T-helper 2 cell treated with Interferon-gamma antibody and Interleukin-4, amounts not matched to agents 5 μg/mL and 100 μg/mL, for 36 hours (primary cell): ENCODE measurements at regions not wholly inside any gene's neighbourhood (a gene's known extent, or its start where the extent isn't known, plus 50 kb on each side); places are given as distances from the start of the nearest gene placed in this dataset.
"Not testable (repeated sequence)": the region's sequence is repeated elsewhere in the genome, so short reads cannot be mapped to it uniquely, and the experiment has no call there.

Source experiments
- DNase-seq: peaks from one replicate; pipeline ENCODE4 v3.0.0; 2021; ENCODE audit warnings: low spot score
- H3K27ac Mint-ChIP-seq: one replicate; pipeline ENCODE4 v1.8.0; 2021; ENCODE audit warnings: mild to moderate bottlenecking, mixed read lengths
- H3K27me3 Mint-ChIP-seq: one replicate; pipeline ENCODE4 v1.8.0; 2021; ENCODE audit warnings: low read depth, mixed read lengths
- H3K36me3 Mint-ChIP-seq: one replicate; pipeline ENCODE4 v1.8.0; 2021; ENCODE audit warnings: low read depth, mixed read lengths
- H3K4me1 Mint-ChIP-seq: one replicate; pipeline ENCODE4 v1.8.0; 2021; ENCODE audit warnings: low read depth, mixed read lengths
- H3K4me3 Mint-ChIP-seq: one replicate; pipeline ENCODE4 v1.8.0; 2022; ENCODE audit warnings: mild to moderate bottlenecking, moderate library complexity, mixed read lengths
- H3K9me3 Mint-ChIP-seq: one replicate; pipeline ENCODE4 v1.8.0; 2021; ENCODE audit warnings: mixed read lengths

GRCh38 chr7:156321430-156321829 is 319.1 kb upstream of the RNF32 start:
- H3K9me3 Mint-ChIP-seq, H3K4me1 Mint-ChIP-seq, H3K27ac Mint-ChIP-seq, H3K27me3 Mint-ChIP-seq, H3K4me3 Mint-ChIP-seq, H3K36me3 Mint-ChIP-seq, DNase-seq: not testable (repeated sequence)

GRCh38 chr7:156318926-156319325 is 321.6 kb upstream of the RNF32 start:
- Mint-ChIP-seq H3K36me3 (no peaks in the 10 kb centered on the region), H3K27me3 (no peaks in the 10 kb centered on the region), H3K4me1 (no peaks in the 10 kb centered on the region), H3K4me3 (no peak overlapping the region), H3K27ac (no peak overlapping the region), H3K9me3 (peaks cover 10% of the 10 kb centered on the region)
- no peak for DNase-seq

- Mint-ChIP-seq H3K27me3 (no peaks in the 10 kb centered on the region), H3K27ac (no peak overlapping the region), H3K4me3 (no peak overlapping the region), H3K9me3 (peaks cover 10% of the 10 kb centered on the region), H3K4me1 (no peaks in the 10 kb centered on the region), H3K36me3 (no peaks in the 10 kb centered on the region)
- no peak for DNase-seq
These were observed 322.1 kb upstream of the RNF32 start for GRCh38 chr7:156318426-156318825.

- no peaks in the 10 kb centered on the region for H3K4me1 Mint-ChIP-seq
- H3K36me3 Mint-ChIP-seq = no peaks in the 10 kb centered on the region
- H3K9me3 Mint-ChIP-seq = no peaks in the 10 kb centered on the region
- no peak overlapping the region for H3K27ac Mint-ChIP-seq
- H3K27me3 Mint-ChIP-seq = no peaks in the 10 kb centered on the region
- no peak for DNase-seq
- no peak overlapping the region for H3K4me3 Mint-ChIP-seq
These were observed 331.5 kb upstream of the RNF32 start for GRCh38 chr7:156309016-156309620.

GRCh38 chr7:156307193-156307592 is 333.4 kb upstream of the RNF32 start:
- H3K9me3 Mint-ChIP-seq = no peaks in the 10 kb centered on the region
- no peak overlapping the region for H3K27ac Mint-ChIP-seq
- H3K36me3 Mint-ChIP-seq = no peaks in the 10 kb centered on the region
- no peaks in the 10 kb centered on the region for H3K4me1 Mint-ChIP-seq
- DNase-seq = no peak
- H3K4me3 Mint-ChIP-seq = no peak overlapping the region
- H3K27me3 Mint-ChIP-seq = no peaks in the 10 kb centered on the region

GRCh38 chr7:156305351-156305750 is 335.2 kb upstream of the RNF32 start:
- no peak overlapping the region for H3K27ac Mint-ChIP-seq
- H3K4me1 Mint-ChIP-seq = no peaks in the 10 kb centered on the region
- DNase-seq = no peak
- H3K27me3 Mint-ChIP-seq = no peaks in the 10 kb centered on the region
- no peaks in the 10 kb centered on the region for H3K9me3 Mint-ChIP-seq
- H3K36me3 Mint-ChIP-seq = no peaks in the 10 kb centered on the region
- no peak overlapping the region for H3K4me3 Mint-ChIP-seq

- DNase-seq = no peak
- no peak overlapping the region for H3K4me3 Mint-ChIP-seq
- no peaks in the 10 kb centered on the region for H3K4me1 Mint-ChIP-seq
- no peaks in the 10 kb centered on the region for H3K27me3 Mint-ChIP-seq
- peaks cover 8% of the 10 kb centered on the region for H3K9me3 Mint-ChIP-seq
- H3K36me3 Mint-ChIP-seq = no peaks in the 10 kb centered on the region
- no peak overlapping the region for H3K27ac Mint-ChIP-seq
These were observed 357.8 kb upstream of the RNF32 start for GRCh38 chr7:156282816-156283215.

- peaks cover 8% of the 10 kb centered on the region for H3K9me3 Mint-ChIP-seq
- no peak overlapping the region for H3K27ac Mint-ChIP-seq
- no peaks in the 10 kb centered on the region for H3K27me3 Mint-ChIP-seq
- H3K4me3 Mint-ChIP-seq = no peak overlapping the region
- DNase-seq = no peak
- H3K4me1 Mint-ChIP-seq = no peaks in the 10 kb centered on the region
- no peaks in the 10 kb centered on the region for H3K36me3 Mint-ChIP-seq
These were observed 360.9 kb upstream of the RNF32 start for GRCh38 chr7:156279635-156280034.

GRCh38 chr7:156275292-156275691 is 365.3 kb upstream of the RNF32 start:
- Mint-ChIP-seq H3K4me1 (no peaks in the 10 kb centered on the region), H3K27me3 (peaks cover 3% of the 10 kb centered on the region), H3K9me3 (no peaks in the 10 kb centered on the region), H3K27ac (no peak overlapping the region), H3K36me3 (no peaks in the 10 kb centered on the region), H3K4me3 (no peak overlapping the region)
- no peak for DNase-seq

GRCh38 chr7:156274557-156274956 is 366.0 kb upstream of the RNF32 start:
- no peaks in the 10 kb centered on the region for H3K36me3 Mint-ChIP-seq
- peaks cover 3% of the 10 kb centered on the region for H3K27me3 Mint-ChIP-seq
- H3K4me1 Mint-ChIP-seq = no peaks in the 10 kb centered on the region
- H3K27ac Mint-ChIP-seq = no peak overlapping the region
- H3K9me3 Mint-ChIP-seq = no peaks in the 10 kb centered on the region
- H3K4me3 Mint-ChIP-seq = no peak overlapping the region
- no peak for DNase-seq

GRCh38 chr7:156261581-156261980 is 379.0 kb upstream of the RNF32 start:
- H3K4me3 Mint-ChIP-seq = no peak overlapping the region
- no peak overlapping the region for H3K27ac Mint-ChIP-seq
- no peak for DNase-seq
- no peaks in the 10 kb centered on the region for H3K9me3 Mint-ChIP-seq
- H3K27me3 Mint-ChIP-seq = peaks cover 2% of the 10 kb centered on the region
- H3K4me1 Mint-ChIP-seq = no peaks in the 10 kb centered on the region
- no peaks in the 10 kb centered on the region for H3K36me3 Mint-ChIP-seq

- H3K27ac Mint-ChIP-seq = no peak overlapping the region
- H3K36me3 Mint-ChIP-seq = no peaks in the 10 kb centered on the region
- no peaks in the 10 kb centered on the region for H3K4me1 Mint-ChIP-seq
- H3K27me3 Mint-ChIP-seq = peaks cover 2% of the 10 kb centered on the region
- no peak overlapping the region for H3K4me3 Mint-ChIP-seq
- no peak for DNase-seq
- H3K9me3 Mint-ChIP-seq = no peaks in the 10 kb centered on the region
These were observed 382.7 kb upstream of the RNF32 start for GRCh38 chr7:156257904-156258303.

- Mint-ChIP-seq H3K36me3 (no peaks in the 10 kb centered on the region), H3K4me3 (no peak overlapping the region), H3K27ac (no peak overlapping the region), H3K27me3 (peaks cover 1% of the 10 kb centered on the region), H3K9me3 (no peaks in the 10 kb centered on the region), H3K4me1 (no peaks in the 10 kb centered on the region)
- no peak for DNase-seq
These were observed 384.9 kb upstream of the RNF32 start for GRCh38 chr7:156255635-156256034.

GRCh38 chr7:156251861-156252260 is 388.7 kb upstream of the RNF32 start:
- no peaks in the 10 kb centered on the region for H3K36me3 Mint-ChIP-seq
- H3K27me3 Mint-ChIP-seq = peaks cover 12% of the 10 kb centered on the region
- no peak for DNase-seq
- no peaks in the 10 kb centered on the region for H3K9me3 Mint-ChIP-seq
- no peaks in the 10 kb centered on the region for H3K4me1 Mint-ChIP-seq
- H3K27ac Mint-ChIP-seq = no peak overlapping the region
- no peak overlapping the region for H3K4me3 Mint-ChIP-seq

GRCh38 chr7:156240532-156240931 is 400.0 kb upstream of the RNF32 start:
- Mint-ChIP-seq H3K9me3 (no peaks in the 10 kb centered on the region), H3K27me3 (peaks cover 16% of the 10 kb centered on the region), H3K36me3 (no peaks in the 10 kb centered on the region), H3K4me1 (no peaks in the 10 kb centered on the region), H3K4me3 (no peak overlapping the region), H3K27ac (no peak overlapping the region)
- no peak for DNase-seq
